ENCODE measurements at regions not wholly inside any gene's neighbourhood (a gene's known extent, or its start where the extent isn't known, plus 50 kb on each side); places are given as distances from the start of the nearest gene placed in this dataset.

- Histone ChIP-seq H3K79me2 (replicated peaks; ENCODE audit: insufficient read depth) (no peaks in the 10 kb centered on the region), H3K4me1 (ENCODE audit: insufficient read depth) (no peaks in the 10 kb centered on the region), H4K20me1 (replicated peaks; ENCODE audit: insufficient read depth) (no peaks in the 10 kb centered on the region), H3K4me2 (no peak overlapping the region), H3K27me3 (ENCODE audit: insufficient read depth) (no peaks in the 10 kb centered on the region), H2AFZ (no peak overlapping the region), H3F3A (replicated peaks; ENCODE audit: low read depth) (no peaks in the 10 kb centered on the region), H3K9me2 (ENCODE audit: insufficient read depth) (no peaks in the 10 kb centered on the region), H3K4me3 (no peak overlapping the region), H3K36me3 (ENCODE audit: insufficient read depth) (no peaks in the 10 kb centered on the region), H3K27ac (ENCODE audit: low read depth) (no peak overlapping the region)
- ATAC-seq (no peak), DNase-seq (ENCODE audit: low spot score) (no peak)
- no peaks in the 10 kb centered on the region for H3K27me3 Mint-ChIP-seq (ENCODE audit: insufficient read depth, low read depth, poor library complexity)
- no peak overlapping the region for H3K4me3 Mint-ChIP-seq
- no peaks in the 10 kb centered on the region for H3K9me3 Mint-ChIP-seq
- H3K4me1 Mint-ChIP-seq: no peaks in the 10 kb centered on the region
- TF ChIP-seq ZNF462 (CRISPR knock-in tag; IDR thresholded peaks at IDR 0.05) (no peak), CTCF (conservative IDR thresholded peaks at IDR 0.05; ENCODE audit: low read depth in 2 of 2) (no peak), POLR2AphosphoS5 (IDR thresholded peaks at IDR 0.05; ENCODE audit: low read depth) (no peak), CREB1 (CRISPR knock-in tag; IDR thresholded peaks at IDR 0.05; ENCODE audit: low read depth) (no peak), ZNF331 (CRISPR knock-in tag; IDR thresholded peaks at IDR 0.05; ENCODE audit: low read depth) (no peak), ZNF114 (CRISPR knock-in tag; IDR thresholded peaks at IDR 0.05) (no peak), EZH2phosphoT487 (IDR thresholded peaks at IDR 0.05; ENCODE audit: unreplicated experiment) (no peak), JUNB (IDR thresholded peaks at IDR 0.05; ENCODE audit: unreplicated experiment) (no peak), NANOG (IDR thresholded peaks at IDR 0.05; ENCODE audit: borderline replicate concordance) (no peak), EZH2 (IDR thresholded peaks at IDR 0.05; ENCODE audit: low read depth, unreplicated experiment) (no peak), STAT1 (IDR thresholded peaks at IDR 0.05; ENCODE audit: unreplicated experiment) (no peak)
- TF ChIP-seq, protein P1, sequence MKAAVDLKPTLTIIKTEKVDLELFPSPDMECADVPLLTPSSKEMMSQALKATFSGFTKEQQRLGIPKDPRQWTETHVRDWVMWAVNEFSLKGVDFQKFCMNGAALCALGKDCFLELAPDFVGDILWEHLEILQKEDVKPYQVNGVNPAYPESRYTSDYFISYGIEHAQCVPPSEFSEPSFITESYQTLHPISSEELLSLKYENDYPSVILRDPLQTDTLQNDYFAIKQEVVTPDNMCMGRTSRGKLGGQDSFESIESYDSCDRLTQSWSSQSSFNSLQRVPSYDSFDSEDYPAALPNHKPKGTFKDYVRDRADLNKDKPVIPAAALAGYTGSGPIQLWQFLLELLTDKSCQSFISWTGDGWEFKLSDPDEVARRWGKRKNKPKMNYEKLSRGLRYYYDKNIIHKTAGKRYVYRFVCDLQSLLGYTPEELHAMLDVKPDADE (IDR thresholded peaks at IDR 0.05): no peak
- TF ChIP-seq, protein P2, sequence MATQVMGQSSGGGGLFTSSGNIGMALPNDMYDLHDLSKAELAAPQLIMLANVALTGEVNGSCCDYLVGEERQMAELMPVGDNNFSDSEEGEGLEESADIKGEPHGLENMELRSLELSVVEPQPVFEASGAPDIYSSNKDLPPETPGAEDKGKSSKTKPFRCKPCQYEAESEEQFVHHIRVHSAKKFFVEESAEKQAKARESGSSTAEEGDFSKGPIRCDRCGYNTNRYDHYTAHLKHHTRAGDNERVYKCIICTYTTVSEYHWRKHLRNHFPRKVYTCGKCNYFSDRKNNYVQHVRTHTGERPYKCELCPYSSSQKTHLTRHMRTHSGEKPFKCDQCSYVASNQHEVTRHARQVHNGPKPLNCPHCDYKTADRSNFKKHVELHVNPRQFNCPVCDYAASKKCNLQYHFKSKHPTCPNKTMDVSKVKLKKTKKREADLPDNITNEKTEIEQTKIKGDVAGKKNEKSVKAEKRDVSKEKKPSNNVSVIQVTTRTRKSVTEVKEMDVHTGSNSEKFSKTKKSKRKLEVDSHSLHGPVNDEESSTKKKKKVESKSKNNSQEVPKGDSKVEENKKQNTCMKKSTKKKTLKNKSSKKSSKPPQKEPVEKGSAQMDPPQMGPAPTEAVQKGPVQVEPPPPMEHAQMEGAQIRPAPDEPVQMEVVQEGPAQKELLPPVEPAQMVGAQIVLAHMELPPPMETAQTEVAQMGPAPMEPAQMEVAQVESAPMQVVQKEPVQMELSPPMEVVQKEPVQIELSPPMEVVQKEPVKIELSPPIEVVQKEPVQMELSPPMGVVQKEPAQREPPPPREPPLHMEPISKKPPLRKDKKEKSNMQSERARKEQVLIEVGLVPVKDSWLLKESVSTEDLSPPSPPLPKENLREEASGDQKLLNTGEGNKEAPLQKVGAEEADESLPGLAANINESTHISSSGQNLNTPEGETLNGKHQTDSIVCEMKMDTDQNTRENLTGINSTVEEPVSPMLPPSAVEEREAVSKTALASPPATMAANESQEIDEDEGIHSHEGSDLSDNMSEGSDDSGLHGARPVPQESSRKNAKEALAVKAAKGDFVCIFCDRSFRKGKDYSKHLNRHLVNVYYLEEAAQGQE (IDR thresholded peaks at IDR 0.05; ENCODE audit: unreplicated experiment): no peak
- H3K36me3 Mint-ChIP-seq (ENCODE audit: low read depth): no peaks in the 10 kb centered on the region
- no peak overlapping the region for H3K27ac Mint-ChIP-seq
These were observed 774.5 kb downstream of the USP25 start for GRCh38 chr21:16504281-16504680.

Data from GM23338 (cell line).